ENCODE measurements at regions not wholly inside any gene's neighbourhood (a gene's known extent, or its start where the extent isn't known, plus 50 kb on each side); places are given as distances from the start of the nearest gene placed in this dataset.

DNA sequence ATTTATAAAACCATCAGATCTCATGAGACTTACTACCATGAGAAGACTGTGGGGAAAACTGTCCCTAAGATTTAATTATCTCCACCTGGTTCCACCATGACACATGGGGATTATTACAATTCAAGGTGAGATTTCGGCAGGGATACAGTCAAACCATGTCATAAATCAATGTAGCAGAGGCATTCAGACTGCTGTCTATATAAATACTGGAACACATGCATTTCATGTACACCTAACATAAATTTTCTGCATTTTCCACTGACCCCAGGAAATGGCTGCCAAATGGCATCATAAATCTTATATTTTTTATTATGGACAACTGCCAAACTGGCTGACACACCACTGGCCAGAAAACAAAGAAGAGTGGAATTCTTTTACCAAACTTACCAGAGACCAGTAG, 755.1 kb upstream of the EPHA6 start:
- Histone ChIP-seq H3K27me3 (no peaks in the 10 kb centered on the region), H3K9me3 (no peaks in the 10 kb centered on the region), H3K4me3 (ENCODE audit: low read depth, low read length) (no peak overlapping the region), H3K36me3 (no peaks in the 10 kb centered on the region), H3K4me1 (no peaks in the 10 kb centered on the region)
- DNase-seq = no peak
- TF ChIP-seq, protein P1, sequence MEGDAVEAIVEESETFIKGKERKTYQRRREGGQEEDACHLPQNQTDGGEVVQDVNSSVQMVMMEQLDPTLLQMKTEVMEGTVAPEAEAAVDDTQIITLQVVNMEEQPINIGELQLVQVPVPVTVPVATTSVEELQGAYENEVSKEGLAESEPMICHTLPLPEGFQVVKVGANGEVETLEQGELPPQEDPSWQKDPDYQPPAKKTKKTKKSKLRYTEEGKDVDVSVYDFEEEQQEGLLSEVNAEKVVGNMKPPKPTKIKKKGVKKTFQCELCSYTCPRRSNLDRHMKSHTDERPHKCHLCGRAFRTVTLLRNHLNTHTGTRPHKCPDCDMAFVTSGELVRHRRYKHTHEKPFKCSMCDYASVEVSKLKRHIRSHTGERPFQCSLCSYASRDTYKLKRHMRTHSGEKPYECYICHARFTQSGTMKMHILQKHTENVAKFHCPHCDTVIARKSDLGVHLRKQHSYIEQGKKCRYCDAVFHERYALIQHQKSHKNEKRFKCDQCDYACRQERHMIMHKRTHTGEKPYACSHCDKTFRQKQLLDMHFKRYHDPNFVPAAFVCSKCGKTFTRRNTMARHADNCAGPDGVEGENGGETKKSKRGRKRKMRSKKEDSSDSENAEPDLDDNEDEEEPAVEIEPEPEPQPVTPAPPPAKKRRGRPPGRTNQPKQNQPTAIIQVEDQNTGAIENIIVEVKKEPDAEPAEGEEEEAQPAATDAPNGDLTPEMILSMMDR (IDR thresholded peaks at IDR 0.05; ENCODE audit: low read depth, low read length) = no peak

DNA sequence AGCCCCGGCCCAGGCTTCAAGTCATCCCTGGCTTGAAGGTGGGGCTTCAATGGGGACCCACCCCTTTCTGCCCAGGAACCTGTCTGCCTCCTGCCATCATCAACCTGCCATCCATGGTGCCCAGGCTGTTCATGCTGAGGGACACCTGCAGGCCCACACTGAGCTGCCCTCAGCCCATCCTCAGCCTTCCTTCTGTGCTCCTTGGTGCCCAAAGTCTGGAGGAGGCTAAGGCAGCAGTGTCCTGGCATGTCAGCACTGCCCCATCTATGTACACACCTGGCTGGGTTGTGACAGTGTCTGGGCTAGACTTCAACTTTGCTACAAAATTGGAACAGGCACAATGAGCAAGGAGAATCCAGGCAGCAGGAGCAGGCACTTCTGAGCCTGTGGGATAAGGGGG, 745.3 kb upstream of the EPHA6 start:
- Histone ChIP-seq H3K4me1 (no peaks in the 10 kb centered on the region), H3K36me3 (no peaks in the 10 kb centered on the region), H3K4me3 (ENCODE audit: low read depth, low read length) (no peak overlapping the region), H3K9me3 (no peaks in the 10 kb centered on the region), H3K27me3 (no peaks in the 10 kb centered on the region)
- TF ChIP-seq, protein P1 (IDR thresholded peaks at IDR 0.05; ENCODE audit: low read depth, low read length) = no peak
- no peak for DNase-seq

DNA sequence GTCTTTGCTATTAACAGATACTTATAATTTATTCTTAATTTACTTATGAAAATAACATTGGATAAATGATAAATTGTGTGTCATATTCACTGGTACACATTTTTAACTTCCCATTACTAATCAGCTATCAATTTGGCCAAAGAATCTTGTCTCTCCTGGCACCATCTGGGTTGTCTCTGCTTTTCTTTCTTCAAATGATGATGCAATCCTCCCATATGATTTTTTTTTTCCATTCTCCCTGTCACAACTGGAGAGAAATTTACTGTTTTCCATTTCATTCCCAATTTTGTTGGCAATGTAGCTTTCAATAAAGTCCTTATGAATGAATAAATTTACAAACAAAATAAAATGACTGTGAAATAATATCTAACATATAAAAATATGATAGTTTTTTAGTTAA, 743.7 kb upstream of the EPHA6 start:
- TF ChIP-seq, protein P1 (IDR thresholded peaks at IDR 0.05; ENCODE audit: low read depth, low read length) = no peak
- no peak overlapping the region for H3K4me3 ChIP-seq (ENCODE audit: low read depth, low read length)
- DNase-seq = no peak

DNA sequence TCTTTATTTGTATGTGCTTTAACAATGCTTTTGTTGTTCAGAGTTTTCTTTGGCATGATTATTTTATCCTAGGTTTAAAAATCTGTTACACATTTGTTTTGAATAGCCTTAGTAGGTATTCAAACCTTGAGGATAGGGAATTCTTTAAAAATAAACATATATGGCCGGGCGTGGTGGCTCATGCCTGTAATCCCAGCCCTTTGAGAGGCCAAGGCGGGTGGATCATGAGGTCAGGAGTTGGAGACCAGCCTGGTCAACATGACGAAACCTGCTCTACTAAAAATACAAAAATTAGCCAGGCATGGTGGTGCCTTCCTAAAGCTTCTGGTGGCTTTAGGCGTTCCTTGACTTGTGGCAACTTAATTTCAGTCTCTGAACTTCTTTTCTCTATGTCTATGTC, 743.3 kb upstream of the EPHA6 start:
- TF ChIP-seq, protein P1 (IDR thresholded peaks at IDR 0.05; ENCODE audit: low read depth, low read length) = no peak
- no peak for DNase-seq
- Histone ChIP-seq H3K27me3 (no peaks in the 10 kb centered on the region), H3K36me3 (no peaks in the 10 kb centered on the region), H3K4me1 (no peaks in the 10 kb centered on the region), H3K9me3 (no peaks in the 10 kb centered on the region), H3K4me3 (ENCODE audit: low read depth, low read length) (no peak overlapping the region)

More for the DNA sequence above, 743.7 kb upstream of the EPHA6 start:
- Histone ChIP-seq H3K27me3 (no peaks in the 10 kb centered on the region), H3K36me3 (no peaks in the 10 kb centered on the region), H3K4me1 (no peaks in the 10 kb centered on the region), H3K9me3 (no peaks in the 10 kb centered on the region)

DNA sequence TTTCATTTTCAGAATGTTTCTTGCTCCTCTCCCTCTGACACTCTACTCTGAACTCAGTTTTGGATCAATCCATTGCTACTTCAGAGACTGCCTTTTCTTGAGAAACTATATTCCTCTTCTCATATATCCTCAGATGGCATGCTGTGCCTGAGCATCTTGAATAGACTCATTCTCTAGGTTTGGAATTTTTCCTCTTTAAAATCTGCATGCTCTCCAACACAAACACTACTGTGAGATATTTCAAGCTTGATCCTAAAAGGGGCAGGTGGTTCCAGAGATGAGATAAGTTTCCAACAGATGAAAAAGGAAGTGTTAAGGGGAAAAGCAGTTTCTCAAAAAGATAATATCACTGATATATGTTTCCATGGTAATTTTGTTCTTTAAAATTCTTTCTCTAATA, 742.2 kb upstream of the EPHA6 start:
- no peaks in the 10 kb centered on the region for H3K27me3 ChIP-seq
- DNase-seq = no peak
- H3K36me3 ChIP-seq = no peaks in the 10 kb centered on the region

DNA sequence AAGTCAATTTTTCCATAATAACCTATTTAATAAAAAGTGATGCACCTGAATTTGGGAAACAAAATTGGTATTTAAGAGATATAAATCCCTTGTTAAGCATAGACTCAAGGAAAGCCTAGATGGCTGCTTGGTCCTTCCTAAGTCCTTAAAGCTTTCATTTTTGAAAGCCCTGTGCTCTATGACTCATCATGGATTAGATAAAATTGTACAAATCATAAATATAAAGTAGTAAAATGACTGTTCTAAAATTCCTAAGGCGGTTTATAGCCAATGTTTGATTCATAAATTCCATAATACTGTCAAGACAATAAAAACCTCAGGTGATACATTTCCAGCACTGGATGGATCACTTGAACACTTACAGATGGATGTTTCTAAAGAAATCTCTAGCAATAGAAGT, 730.8 kb upstream of the EPHA6 start:
- no peaks in the 10 kb centered on the region for H3K9me3 ChIP-seq
- no peak overlapping the region for H3K4me3 ChIP-seq (ENCODE audit: low read depth, low read length)
- DNase-seq = no peak
- TF ChIP-seq, protein P1 (IDR thresholded peaks at IDR 0.05; ENCODE audit: low read depth, low read length) = no peak
- H3K36me3 ChIP-seq = no peaks in the 10 kb centered on the region
- no peaks in the 10 kb centered on the region for H3K27me3 ChIP-seq
- H3K4me1 ChIP-seq = no peaks in the 10 kb centered on the region

More for the DNA sequence above, 742.2 kb upstream of the EPHA6 start:
- TF ChIP-seq, protein P1 (IDR thresholded peaks at IDR 0.05; ENCODE audit: low read depth, low read length) = no peak
- H3K4me3 ChIP-seq (ENCODE audit: low read depth, low read length) = no peak overlapping the region
- no peaks in the 10 kb centered on the region for H3K4me1 ChIP-seq
- no peaks in the 10 kb centered on the region for H3K9me3 ChIP-seq
